Urinary bladder (tissue), 3 donors: ENCODE measurements at regions not wholly inside any gene's neighbourhood (a gene's known extent, or its start where the extent isn't known, plus 50 kb on each side); places are given as distances from the start of the nearest gene placed in this dataset.
"Not testable (repeated sequence)": the region's sequence is repeated elsewhere in the genome, so short reads cannot be mapped to it uniquely, and the experiment has no call there.

ENCODE experiments used
- DNase-seq: peaks from one replicate; pipeline ENCODE4 v3.0.0-alpha.2; 2015; ENCODE audit errors: extremely low spot score
- H3K27ac ChIP-seq: one replicate; pipeline ENCODE4 v1.5.1; 2013; ENCODE audit warnings: low read depth, mild to moderate bottlenecking, moderate library complexity
- H3K36me3 ChIP-seq: one replicate; pipeline ENCODE4 v1.6.1; 2013; ENCODE audit warnings: mild to moderate bottlenecking, moderate library complexity; ENCODE audit not compliant: insufficient read depth
- H3K4me1 ChIP-seq: one replicate; pipeline ENCODE4 v1.6.1; 2013; ENCODE audit warnings: mild to moderate bottlenecking, moderate library complexity; ENCODE audit not compliant: insufficient read depth
- H3K4me3 ChIP-seq: one replicate; pipeline ENCODE4 v1.5.1; 2013; ENCODE audit warnings: low read depth, low read length
- WGBS: extraction: QIAGEN DNeasy Blood & Tissue Kit; methylation state at CpG from one replicate; pipeline ENCODE4 v1.1.7; 2013; 5-methylcytosine and 5-hydroxymethylcytosine counted together
- donor health status: healthy with polysubstance abuse.
- donor health status: healthy.

- 86% methylated on average over 1 of the region's 1 CpG for WGBS
- not testable (repeated sequence) for H3K4me1 ChIP-seq, H3K36me3 ChIP-seq, H3K4me3 ChIP-seq, H3K27ac ChIP-seq, DNase-seq
Measured at GRCh38 chr7:106713452-106713851, 52.5 kb upstream of the CCDC71L start.

GRCh38 chr7:106714590-106715442 is 53.9 kb upstream of the CCDC71L start:
- not testable (repeated sequence) for DNase-seq, H3K27ac ChIP-seq, H3K4me1 ChIP-seq, H3K4me3 ChIP-seq, H3K36me3 ChIP-seq
- WGBS, result 92% methylated on average over 6 of the region's 6 CpGs

GRCh38 chr7:106715730-106716129 is 54.8 kb upstream of the CCDC71L start:
- Histone ChIP-seq H3K4me1 (no peaks in the 10 kb centered on the region), H3K27ac (no peak overlapping the region), H3K36me3 (no peaks in the 10 kb centered on the region), H3K4me3 (no peak overlapping the region)
- DNase-seq, result no peak
- 91% methylated on average over 2 of the region's 2 CpGs for WGBS

- no peaks in the 10 kb centered on the region for H3K4me1 ChIP-seq
- no peak for DNase-seq
- WGBS, result 88% methylated on average over 1 of the region's 1 CpG
- no peaks in the 10 kb centered on the region for H3K36me3 ChIP-seq
- no peak overlapping the region for H3K4me3 ChIP-seq
- no peak overlapping the region for H3K27ac ChIP-seq
Measured at GRCh38 chr7:106717254-106717954, 56.4 kb upstream of the CCDC71L start.

GRCh38 chr7:106717955-106718871 is 57.3 kb upstream of the CCDC71L start:
- H3K36me3 ChIP-seq, result no peaks in the 10 kb centered on the region
- no peak for DNase-seq
- WGBS, result 7% methylated on average over 3 of the region's 3 CpGs
- no peak overlapping the region for H3K4me3 ChIP-seq
- no peak overlapping the region for H3K27ac ChIP-seq
- no peaks in the 10 kb centered on the region for H3K4me1 ChIP-seq

GRCh38 chr7:106720641-106721040 is 59.7 kb upstream of the CCDC71L start:
- WGBS, result 65% methylated on average over 2 of the region's 2 CpGs
- no peaks in the 10 kb centered on the region for H3K36me3 ChIP-seq

GRCh38 chr7:106721816-106722785 is 61.1 kb upstream of the CCDC71L start:
- Histone ChIP-seq H3K4me3 (no peak overlapping the region), H3K4me1 (no peaks in the 10 kb centered on the region), H3K27ac (no peak overlapping the region), H3K36me3 (no peaks in the 10 kb centered on the region)
- DNase-seq, result no peak
- 82% methylated on average over 5 of the region's 5 CpGs for WGBS

More at GRCh38 chr7:106720641-106721040, 59.7 kb upstream of the CCDC71L start:
- Histone ChIP-seq H3K4me3 (no peak overlapping the region), H3K4me1 (no peaks in the 10 kb centered on the region), H3K27ac (no peak overlapping the region)
- no peak for DNase-seq

GRCh38 chr7:106723398-106723797 is 62.4 kb upstream of the CCDC71L start:
- whole genome bisulfite sequencing, result 16% methylated on average over 1 of the region's 1 CpG
- no peak overlapping the region for H3K4me3 ChIP-seq
- no peak overlapping the region for H3K27ac ChIP-seq
- no peaks in the 10 kb centered on the region for H3K36me3 ChIP-seq
- no peaks in the 10 kb centered on the region for H3K4me1 ChIP-seq
- DNase-seq, result no peak

- Histone ChIP-seq H3K4me1 (no peaks in the 10 kb centered on the region), H3K36me3 (no peaks in the 10 kb centered on the region), H3K4me3 (no peak overlapping the region), H3K27ac (no peak overlapping the region)
- DNase-seq, result no peak
- WGBS, result 84% methylated on average over 2 of the region's 2 CpGs
Measured at GRCh38 chr7:106729720-106730385, 68.9 kb upstream of the CCDC71L start.

- Histone ChIP-seq H3K4me1 (no peaks in the 10 kb centered on the region), H3K4me3 (no peak overlapping the region), H3K36me3 (no peaks in the 10 kb centered on the region), H3K27ac (no peak overlapping the region)
- DNase-seq, result no peak
- WGBS, result 45% methylated on average over 5 of the region's 5 CpGs
Measured at GRCh38 chr7:106731187-106731586, 70.2 kb upstream of the CCDC71L start.

GRCh38 chr7:106731646-106732444 is 70.9 kb upstream of the CCDC71L start:
- H3K4me1 ChIP-seq, result no peaks in the 10 kb centered on the region
- H3K4me3 ChIP-seq, result no peak overlapping the region
- H3K36me3 ChIP-seq, result no peaks in the 10 kb centered on the region
- no peak for DNase-seq
- no peak overlapping the region for H3K27ac ChIP-seq
- 52% methylated on average over 7 of the region's 7 CpGs for WGBS

GRCh38 chr7:106735637-106736036 is 74.7 kb upstream of the CCDC71L start:
- 77% methylated on average over 1 of the region's 1 CpG for WGBS
- Histone ChIP-seq H3K36me3 (no peaks in the 10 kb centered on the region), H3K4me3 (no peak overlapping the region), H3K27ac (no peak overlapping the region), H3K4me1 (no peaks in the 10 kb centered on the region)
- no peak for DNase-seq
